GM21515 (cell line): ENCODE measurements at regions not wholly inside any gene's neighbourhood (a gene's known extent, or its start where the extent isn't known, plus 50 kb on each side); places are given as distances from the start of the nearest gene placed in this dataset.
"Not testable (repeated sequence)": the region's sequence is repeated elsewhere in the genome, so short reads cannot be mapped to it uniquely, and the experiment has no call there.

Experiments
- ATAC-seq: cut with Tn5 transposase; IDR thresholded peaks from one replicate; pipeline ENCODE4 v1.9.1; 2021; ENCODE audit not compliant: unreplicated experiment

GRCh38 chr12:82625523-82625922 is 61.2 kb upstream of the TMTC2 start:
- ATAC-seq: no peak

- peak; percentile 77 for ATAC-seq
These were observed 58.9 kb upstream of the TMTC2 start for GRCh38 chr12:82627799-82628198.

DNA sequence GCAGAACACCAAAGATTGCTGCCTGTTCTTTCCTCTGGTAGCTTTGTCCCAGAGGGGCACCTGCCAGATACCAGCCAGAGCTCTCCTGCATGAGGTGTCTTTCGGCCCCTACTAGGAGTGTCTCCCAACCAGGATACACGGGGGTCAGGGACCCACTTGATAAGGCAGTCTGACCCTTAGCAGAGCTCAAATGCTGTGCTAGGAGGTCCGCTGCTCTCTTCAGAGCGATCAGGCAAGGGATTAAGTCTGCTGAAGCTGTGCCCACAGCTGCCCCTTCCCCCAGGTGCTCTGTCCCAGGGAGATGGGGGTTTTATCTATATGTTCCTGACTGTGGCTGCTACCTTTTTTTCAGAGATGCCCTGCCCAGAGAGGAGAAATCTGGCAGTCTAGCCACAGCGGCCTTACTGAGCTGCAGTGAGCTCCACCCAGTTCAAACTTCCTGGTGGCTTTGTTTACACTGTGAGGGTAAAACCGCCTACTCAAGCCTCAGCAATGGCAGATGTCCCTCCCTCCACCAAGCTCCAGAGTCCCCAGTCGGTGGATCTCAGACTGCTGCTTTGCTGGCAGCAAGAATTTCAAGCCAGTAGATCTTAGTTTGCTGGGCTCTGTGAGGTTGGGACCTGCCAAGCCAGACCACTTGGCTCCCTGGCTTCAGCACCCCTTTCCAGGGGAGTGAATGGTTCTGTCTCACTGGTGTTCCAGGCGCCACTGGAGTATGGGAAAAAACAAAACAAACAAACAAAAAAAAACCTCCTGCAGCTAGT is 52.0 kb upstream of the TMTC2 start:
- ATAC-seq: not testable (repeated sequence)

GRCh38 chr12:82635263-82635662 is 51.4 kb upstream of the TMTC2 start:
- ATAC-seq: no peak
